ENCODE measurements at regions not wholly inside any gene's neighbourhood (a gene's known extent, or its start where the extent isn't known, plus 50 kb on each side); places are given as distances from the start of the nearest gene placed in this dataset.
A peak's percentile ranks its signal among the peaks of the same experiment; 100 is the strongest.

DNA sequence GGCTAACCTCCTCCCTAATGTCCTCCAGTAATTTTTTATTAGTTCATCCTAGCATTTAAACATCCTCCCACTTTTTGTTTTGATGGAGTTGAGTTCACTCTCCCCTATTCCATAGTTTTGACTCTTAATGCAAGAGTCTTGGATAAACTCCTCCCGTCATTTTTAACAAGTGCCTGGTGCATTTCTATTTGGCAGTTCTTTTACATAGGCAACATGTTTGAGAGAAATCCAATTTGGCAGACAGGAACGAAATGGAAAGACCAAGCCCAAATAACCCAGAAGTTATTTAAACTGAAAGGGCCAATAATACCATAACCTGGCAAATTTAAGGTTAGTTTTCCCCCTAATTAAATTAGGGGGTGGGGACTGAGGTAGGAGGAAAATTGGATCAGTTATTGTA is 291.5 kb upstream of the MANEA start:
- no peaks in the 10 kb centered on the region for H3K4me1 ChIP-seq (ENCODE audit: control insufficient read depth in 2 of 2, insufficient read depth in 2 of 2, low read length in 2 of 2)
- no peak overlapping the region for H3K4me3 ChIP-seq (ENCODE audit: low read length in 2 of 2)
- H3K9me3 ChIP-seq (ENCODE audit: control insufficient read depth in 2 of 2, insufficient read depth in 1 of 2, low read length in 1 of 2): no peaks in the 10 kb centered on the region
- no peak for DNase-seq (ENCODE audit: low read depth in 6 of 9, low spot score in 9 of 9)
- 47% methylated on average over 2 of the region's 2 CpGs for WGBS
- H3K36me3 ChIP-seq (ENCODE audit: control insufficient read depth in 2 of 2, insufficient read depth in 2 of 2, low read length in 1 of 2): no peaks in the 10 kb centered on the region
- H3K27ac ChIP-seq (ENCODE audit: low read depth in 1 of 2, low read length in 1 of 2): no peak overlapping the region
- no peaks in the 10 kb centered on the region for H3K27me3 ChIP-seq (ENCODE audit: control insufficient read depth in 2 of 2, insufficient read depth in 1 of 2, low read length in 1 of 2)

GRCh38 chr6:95286874-95287273 is 290.5 kb upstream of the MANEA start:
- Histone ChIP-seq H3K27me3 (ENCODE audit: control insufficient read depth in 2 of 2, insufficient read depth in 1 of 2, low read length in 1 of 2) (no peaks in the 10 kb centered on the region), H3K36me3 (ENCODE audit: control insufficient read depth in 2 of 2, insufficient read depth in 2 of 2, low read length in 1 of 2) (no peaks in the 10 kb centered on the region), H3K27ac (ENCODE audit: low read depth in 1 of 2, low read length in 1 of 2) (no peak overlapping the region), H3K4me1 (ENCODE audit: control insufficient read depth in 2 of 2, insufficient read depth in 2 of 2, low read length in 2 of 2) (no peaks in the 10 kb centered on the region), H3K4me3 (ENCODE audit: low read length in 2 of 2) (no peak overlapping the region), H3K9me3 (ENCODE audit: control insufficient read depth in 2 of 2, insufficient read depth in 1 of 2, low read length in 1 of 2) (no peaks in the 10 kb centered on the region)
- no peak for DNase-seq (ENCODE audit: low read depth in 6 of 9, low spot score in 9 of 9)

DNA sequence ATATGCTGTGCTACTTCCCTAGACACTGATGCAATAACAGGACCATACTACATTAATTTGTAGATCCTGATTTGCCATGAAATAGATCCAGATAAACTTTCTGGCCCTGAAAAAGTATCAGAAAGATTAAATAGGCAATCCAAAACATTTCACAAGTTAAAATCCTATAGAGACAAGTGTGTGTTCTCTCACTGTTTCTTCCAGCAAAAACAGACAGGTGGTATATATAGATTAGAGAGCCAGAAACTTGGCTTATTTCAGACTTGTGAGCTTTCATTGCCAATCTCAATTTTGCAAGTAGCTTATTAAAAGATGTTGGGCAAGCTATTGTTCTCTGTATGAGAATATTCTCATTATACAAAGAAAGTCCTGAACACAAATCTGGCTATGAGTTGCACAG is 289.1 kb upstream of the MANEA start:
- H3K4me1 ChIP-seq (ENCODE audit: control insufficient read depth in 2 of 2, insufficient read depth in 2 of 2, low read length in 2 of 2): no peaks in the 10 kb centered on the region
- no peak overlapping the region for H3K4me3 ChIP-seq (ENCODE audit: low read length in 2 of 2)
- H3K27me3 ChIP-seq (ENCODE audit: control insufficient read depth in 2 of 2, insufficient read depth in 1 of 2, low read length in 1 of 2): no peaks in the 10 kb centered on the region
- no peaks in the 10 kb centered on the region for H3K36me3 ChIP-seq (ENCODE audit: control insufficient read depth in 2 of 2, insufficient read depth in 2 of 2, low read length in 1 of 2)
- no peak overlapping the region for H3K27ac ChIP-seq (ENCODE audit: low read depth in 1 of 2, low read length in 1 of 2)
- no peak for DNase-seq (ENCODE audit: low read depth in 6 of 9, low spot score in 9 of 9)
- no peaks in the 10 kb centered on the region for H3K9me3 ChIP-seq (ENCODE audit: control insufficient read depth in 2 of 2, insufficient read depth in 1 of 2, low read length in 1 of 2)

- H3K4me1 ChIP-seq (ENCODE audit: control insufficient read depth in 2 of 2, insufficient read depth in 2 of 2, low read length in 2 of 2): no peaks in the 10 kb centered on the region
- 93% methylated on average over 1 of the region's 1 CpG for WGBS
- no peaks in the 10 kb centered on the region for H3K27me3 ChIP-seq (ENCODE audit: control insufficient read depth in 2 of 2, insufficient read depth in 1 of 2, low read length in 1 of 2)
- H3K9me3 ChIP-seq (ENCODE audit: control insufficient read depth in 2 of 2, insufficient read depth in 1 of 2, low read length in 1 of 2): no peaks in the 10 kb centered on the region
- DNase-seq (ENCODE audit: low read depth in 6 of 9, low spot score in 9 of 9): no peak
- H3K27ac ChIP-seq (ENCODE audit: low read depth in 1 of 2, low read length in 1 of 2): no peak overlapping the region
- H3K4me3 ChIP-seq (ENCODE audit: low read length in 2 of 2): no peak overlapping the region
- no peaks in the 10 kb centered on the region for H3K36me3 ChIP-seq (ENCODE audit: control insufficient read depth in 2 of 2, insufficient read depth in 2 of 2, low read length in 1 of 2)
These were observed 285.3 kb upstream of the MANEA start for GRCh38 chr6:95292011-95292410.

GRCh38 chr6:95293257-95293656 is 284.1 kb upstream of the MANEA start:
- no peak overlapping the region for H3K27ac ChIP-seq (ENCODE audit: low read depth in 1 of 2, low read length in 1 of 2)
- no peaks in the 10 kb centered on the region for H3K4me1 ChIP-seq (ENCODE audit: control insufficient read depth in 2 of 2, insufficient read depth in 2 of 2, low read length in 2 of 2)
- H3K9me3 ChIP-seq (ENCODE audit: control insufficient read depth in 2 of 2, insufficient read depth in 1 of 2, low read length in 1 of 2): no peaks in the 10 kb centered on the region
- DNase-seq (ENCODE audit: low read depth in 6 of 9, low spot score in 9 of 9): no peak
- 74% methylated on average over 2 of the region's 2 CpGs for WGBS
- no peak overlapping the region for H3K4me3 ChIP-seq (ENCODE audit: low read length in 2 of 2)
- H3K27me3 ChIP-seq (ENCODE audit: control insufficient read depth in 2 of 2, insufficient read depth in 1 of 2, low read length in 1 of 2): no peaks in the 10 kb centered on the region
- H3K36me3 ChIP-seq (ENCODE audit: control insufficient read depth in 2 of 2, insufficient read depth in 2 of 2, low read length in 1 of 2): no peaks in the 10 kb centered on the region

GRCh38 chr6:95294043-95294442 is 283.3 kb upstream of the MANEA start:
- Histone ChIP-seq H3K4me1 (ENCODE audit: control insufficient read depth in 2 of 2, insufficient read depth in 2 of 2, low read length in 2 of 2) (no peaks in the 10 kb centered on the region), H3K27ac (ENCODE audit: low read depth in 1 of 2, low read length in 1 of 2) (peak overlapping the region in 1 of 2 donors; percentile 28), H3K9me3 (ENCODE audit: control insufficient read depth in 2 of 2, insufficient read depth in 1 of 2, low read length in 1 of 2) (no peaks in the 10 kb centered on the region), H3K36me3 (ENCODE audit: control insufficient read depth in 2 of 2, insufficient read depth in 2 of 2, low read length in 1 of 2) (no peaks in the 10 kb centered on the region), H3K27me3 (ENCODE audit: control insufficient read depth in 2 of 2, insufficient read depth in 1 of 2, low read length in 1 of 2) (no peaks in the 10 kb centered on the region), H3K4me3 (ENCODE audit: low read length in 2 of 2) (no peak overlapping the region)
- WGBS: 64% methylated on average over 2 of the region's 2 CpGs
- peak in 1 of 9 donors; percentile 7 for DNase-seq (ENCODE audit: low read depth in 6 of 9, low spot score in 9 of 9)

GRCh38 chr6:95309545-95309944 is 267.8 kb upstream of the MANEA start:
- no peaks in the 10 kb centered on the region for H3K27me3 ChIP-seq (ENCODE audit: control insufficient read depth in 2 of 2, insufficient read depth in 1 of 2, low read length in 1 of 2)
- no peak overlapping the region for H3K27ac ChIP-seq (ENCODE audit: low read depth in 1 of 2, low read length in 1 of 2)
- no peak overlapping the region for H3K4me3 ChIP-seq (ENCODE audit: low read length in 2 of 2)
- no peak for DNase-seq (ENCODE audit: low read depth in 6 of 9, low spot score in 9 of 9)
- no peaks in the 10 kb centered on the region for H3K4me1 ChIP-seq (ENCODE audit: control insufficient read depth in 2 of 2, insufficient read depth in 2 of 2, low read length in 2 of 2)
- WGBS: 70% methylated on average over 3 of the region's 3 CpGs
- no peaks in the 10 kb centered on the region for H3K9me3 ChIP-seq (ENCODE audit: control insufficient read depth in 2 of 2, insufficient read depth in 1 of 2, low read length in 1 of 2)
- no peaks in the 10 kb centered on the region for H3K36me3 ChIP-seq (ENCODE audit: control insufficient read depth in 2 of 2, insufficient read depth in 2 of 2, low read length in 1 of 2)

- no peaks in the 10 kb centered on the region for H3K27me3 ChIP-seq (ENCODE audit: control insufficient read depth in 2 of 2, insufficient read depth in 1 of 2, low read length in 1 of 2)
- 88% methylated on average over 1 of the region's 1 CpG for WGBS
- DNase-seq (ENCODE audit: low read depth in 6 of 9, low spot score in 9 of 9): no peak
These were observed 259.2 kb upstream of the MANEA start for GRCh38 chr6:95318137-95318536.

DNA sequence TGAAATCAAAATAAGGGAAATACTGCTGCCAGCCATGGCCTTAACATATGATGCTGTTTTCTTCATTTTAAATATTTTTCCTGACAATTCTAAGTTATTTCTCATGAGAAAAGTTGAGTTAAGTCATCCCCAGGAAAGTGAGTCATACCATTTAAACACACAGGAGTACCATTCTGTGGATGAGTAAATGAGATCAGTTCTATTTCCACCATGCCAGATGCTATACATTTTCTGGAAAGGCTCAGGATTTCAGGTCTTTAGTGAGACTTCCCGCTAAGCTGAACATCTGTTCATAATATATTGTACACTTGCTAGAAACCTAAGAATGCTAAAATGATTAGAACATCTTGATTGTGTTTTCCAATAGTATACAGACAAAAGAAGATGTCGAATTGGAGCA is 256.2 kb upstream of the MANEA start:
- H3K27ac ChIP-seq (ENCODE audit: low read depth in 1 of 2, low read length in 1 of 2): no peak overlapping the region
- H3K36me3 ChIP-seq (ENCODE audit: control insufficient read depth in 2 of 2, insufficient read depth in 2 of 2, low read length in 1 of 2): no peaks in the 10 kb centered on the region
- 71% methylated on average over 2 of the region's 2 CpGs for WGBS
- H3K27me3 ChIP-seq (ENCODE audit: control insufficient read depth in 2 of 2, insufficient read depth in 1 of 2, low read length in 1 of 2): no peaks in the 10 kb centered on the region
- no peaks in the 10 kb centered on the region for H3K4me1 ChIP-seq (ENCODE audit: control insufficient read depth in 2 of 2, insufficient read depth in 2 of 2, low read length in 2 of 2)
- no peak overlapping the region for H3K4me3 ChIP-seq (ENCODE audit: low read length in 2 of 2)
- no peaks in the 10 kb centered on the region for H3K9me3 ChIP-seq (ENCODE audit: control insufficient read depth in 2 of 2, insufficient read depth in 1 of 2, low read length in 1 of 2)
- no peak for DNase-seq (ENCODE audit: low read depth in 6 of 9, low spot score in 9 of 9)

More at GRCh38 chr6:95318137-95318536, 259.2 kb upstream of the MANEA start:
- H3K27ac ChIP-seq (ENCODE audit: low read depth in 1 of 2, low read length in 1 of 2): no peak overlapping the region
- no peak overlapping the region for H3K4me3 ChIP-seq (ENCODE audit: low read length in 2 of 2)
- H3K36me3 ChIP-seq (ENCODE audit: control insufficient read depth in 2 of 2, insufficient read depth in 2 of 2, low read length in 1 of 2): no peaks in the 10 kb centered on the region
- no peaks in the 10 kb centered on the region for H3K4me1 ChIP-seq (ENCODE audit: control insufficient read depth in 2 of 2, insufficient read depth in 2 of 2, low read length in 2 of 2)
- no peaks in the 10 kb centered on the region for H3K9me3 ChIP-seq (ENCODE audit: control insufficient read depth in 2 of 2, insufficient read depth in 1 of 2, low read length in 1 of 2)

- no peak for DNase-seq (ENCODE audit: low read depth in 6 of 9, low spot score in 9 of 9)
- Histone ChIP-seq H3K4me3 (ENCODE audit: low read length in 2 of 2) (no peak overlapping the region), H3K9me3 (ENCODE audit: control insufficient read depth in 2 of 2, insufficient read depth in 1 of 2, low read length in 1 of 2) (no peaks in the 10 kb centered on the region), H3K27ac (ENCODE audit: low read depth in 1 of 2, low read length in 1 of 2) (no peak overlapping the region), H3K36me3 (ENCODE audit: control insufficient read depth in 2 of 2, insufficient read depth in 2 of 2, low read length in 1 of 2) (no peaks in the 10 kb centered on the region), H3K27me3 (ENCODE audit: control insufficient read depth in 2 of 2, insufficient read depth in 1 of 2, low read length in 1 of 2) (no peaks in the 10 kb centered on the region), H3K4me1 (ENCODE audit: control insufficient read depth in 2 of 2, insufficient read depth in 2 of 2, low read length in 2 of 2) (no peaks in the 10 kb centered on the region)
- WGBS: 78% methylated on average over 1 of the region's 1 CpG
These were observed 251.4 kb upstream of the MANEA start for GRCh38 chr6:95325916-95326315.

Measured in thymus (tissue), 11 donors.